GM21786 (cell line): ENCODE measurements at regions not wholly inside any gene's neighbourhood (a gene's known extent, or its start where the extent isn't known, plus 50 kb on each side); places are given as distances from the start of the nearest gene placed in this dataset.

ENCODE experiments used
- ATAC-seq: cut with Tn5 transposase; IDR thresholded peaks from one replicate; pipeline ENCODE4 v1.9.1; 2021; ENCODE audit not compliant: unreplicated experiment

DNA sequence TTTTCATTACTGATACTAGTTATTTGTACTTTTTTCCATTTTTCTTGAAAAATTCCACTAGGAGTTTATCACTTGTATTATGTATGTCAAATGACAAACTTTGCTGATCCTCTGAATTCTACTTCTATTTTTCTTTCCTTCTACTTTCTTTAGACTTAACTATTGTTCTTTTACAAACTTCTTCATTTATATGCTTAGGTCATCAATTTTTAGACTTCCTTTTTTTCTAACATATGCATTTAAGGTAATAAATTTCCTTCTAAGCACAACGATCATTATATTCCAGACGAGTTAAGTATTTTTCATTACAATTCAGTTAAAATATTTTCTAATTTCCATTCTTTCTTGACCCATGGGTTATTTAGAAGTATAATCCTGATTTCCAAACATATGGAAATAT lies 240.8 kb downstream of the NHLRC3 start:
- ATAC-seq, result no peak

DNA sequence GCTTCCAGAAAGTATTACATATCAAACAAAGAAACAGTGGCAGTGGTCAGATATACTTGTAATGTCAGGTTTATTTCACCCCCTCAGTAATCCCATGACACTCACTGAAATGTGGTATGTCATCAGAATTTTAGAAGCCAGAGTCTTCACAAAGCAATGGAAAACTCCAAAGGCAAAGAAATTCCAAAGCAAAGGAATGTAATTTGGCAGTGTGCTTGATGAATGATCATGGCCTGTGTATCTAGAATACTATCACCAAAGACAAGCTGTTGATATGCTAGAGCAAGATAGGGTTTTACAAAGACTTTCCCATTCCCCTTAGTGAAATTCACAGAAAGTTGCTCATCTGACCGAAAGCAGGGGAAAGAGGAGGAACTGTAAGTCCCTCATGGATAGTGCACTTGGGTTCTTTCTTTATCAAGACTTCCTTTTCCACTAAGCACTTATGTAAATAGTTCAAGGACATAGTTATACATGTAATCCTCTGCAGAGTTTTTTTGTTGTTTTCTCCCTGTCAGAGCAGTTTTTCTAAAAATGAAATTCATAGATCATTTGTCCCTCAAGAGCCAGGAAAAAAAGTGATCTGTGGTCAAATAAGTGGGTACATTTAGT lies 243.4 kb downstream of the NHLRC3 start:
- ATAC-seq, result no peak

- peak; percentile 98 for ATAC-seq
Observed at GRCh38 chr13:39282400-39282972, 244.2 kb downstream of the NHLRC3 start.

- ATAC-seq, result peak; percentile 36
Observed at GRCh38 chr13:39283072-39283471, 244.8 kb downstream of the NHLRC3 start.

DNA sequence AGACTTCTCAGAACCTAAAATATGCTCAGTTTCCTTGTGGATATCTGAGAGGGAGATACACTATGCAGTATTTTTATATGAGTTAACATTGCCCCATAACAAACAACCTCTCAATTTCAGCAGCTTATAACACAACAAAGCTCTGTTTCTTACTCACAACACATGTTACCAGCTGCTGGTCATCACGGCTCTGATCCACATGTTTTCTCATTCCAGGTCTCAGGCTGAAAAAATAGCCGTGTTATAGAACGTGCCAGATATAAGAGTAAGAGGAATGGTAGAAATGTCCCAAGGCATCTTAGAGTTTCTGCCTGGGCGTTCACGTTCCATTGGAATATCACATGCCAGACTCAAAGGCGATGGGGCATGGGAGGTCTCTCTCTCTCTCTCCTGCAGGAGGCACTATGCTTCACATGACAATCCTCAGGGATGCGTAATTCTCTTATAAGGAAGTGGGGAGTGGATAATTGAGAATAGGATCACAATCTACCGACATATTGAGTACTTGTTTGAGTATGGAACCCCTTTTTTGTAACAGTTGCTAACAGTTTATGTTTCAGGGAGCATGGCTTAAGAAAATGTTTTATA lies 246.6 kb downstream of the NHLRC3 start:
- no peak for ATAC-seq
